Aorta (tissue), 5 donors: ENCODE measurements at regions not wholly inside any gene's neighbourhood (a gene's known extent, or its start where the extent isn't known, plus 50 kb on each side); places are given as distances from the start of the nearest gene placed in this dataset.

ENCODE experiments used
- ATAC-seq: fragments of 200-7000 bp; cut with Tn5 transposase; one replicate; pipeline ENCODE4 v1.9.1; 2022; ENCODE audit warnings: moderate library complexity; ENCODE audit not compliant: low FRiP score
- DNase-seq, 2 donors: peaks; one replicate each; pipeline ENCODE4 v3.0.0-alpha.2; 2020
- H3K27ac ChIP-seq, 2 donors: one replicate each; pipeline ENCODE4 v1.5.1; 2013; ENCODE audit warnings: low read length in 2 of 2, mild to moderate bottlenecking in 2 of 2, moderate library complexity in 2 of 2, control low read depth in 1 of 2, inconsistent platforms in 1 of 2, low read depth in 1 of 2
- H3K27me3 ChIP-seq, 2 donors: one replicate each; pipeline ENCODE4 v1.6.1; 2013; ENCODE audit warnings: control low read depth in 1 of 2, low read length in 1 of 2, mild to moderate bottlenecking in 1 of 2, moderate library complexity in 1 of 2; ENCODE audit not compliant: insufficient read depth in 2 of 2, control insufficient read depth in 1 of 2
- H3K36me3 ChIP-seq, 2 donors: one replicate each; pipeline ENCODE4 v1.6.1; 2013; ENCODE audit warnings: control low read depth in 1 of 2, low read length in 1 of 2, mild to moderate bottlenecking in 1 of 2; ENCODE audit not compliant: insufficient read depth in 2 of 2, control insufficient read depth in 1 of 2
- H3K4me1 ChIP-seq, 2 donors: one replicate each; pipeline ENCODE4 v1.6.1; 2013; ENCODE audit warnings: low read length in 2 of 2, control low read depth in 1 of 2, mild to moderate bottlenecking in 1 of 2, moderate library complexity in 1 of 2; ENCODE audit not compliant: insufficient read depth in 2 of 2, control insufficient read depth in 1 of 2
- H3K4me3 ChIP-seq, 2 donors: one replicate each; pipeline ENCODE4 v1.5.1; 2013; ENCODE audit warnings: low read length in 2 of 2, control low read depth in 1 of 2, mild to moderate bottlenecking in 1 of 2
- H3K9me3 ChIP-seq: one replicate; pipeline ENCODE4 v1.6.1; 2013; ENCODE audit warnings: mild to moderate bottlenecking, low read length; ENCODE audit not compliant: control insufficient read depth
- WGBS, 2 donors: extraction: QIAGEN DNeasy Blood & Tissue Kit; methylation state at CpG; one replicate each; pipeline ENCODE4 v1.1.7; 2013; 5-methylcytosine and 5-hydroxymethylcytosine counted together
- intact Hi-C, 2 donors: fragments of 100-400 bp; cut with DNase I; formaldehyde crosslinking; loops; one replicate each; pipeline versions ENCODE4 v1.14.2 to v1.15.0; 2022
- donor health status: healthy with polysubstance abuse.
- donor health status: Bipolar disorder and iron deficiency.
- donor health status: DM: no; HTN: no; CAD: no.
- donor health status: DM: no; HTN: no; CAD: no.
- donor health status: DM: yes; HTN: yes; CAD: no.

DNA sequence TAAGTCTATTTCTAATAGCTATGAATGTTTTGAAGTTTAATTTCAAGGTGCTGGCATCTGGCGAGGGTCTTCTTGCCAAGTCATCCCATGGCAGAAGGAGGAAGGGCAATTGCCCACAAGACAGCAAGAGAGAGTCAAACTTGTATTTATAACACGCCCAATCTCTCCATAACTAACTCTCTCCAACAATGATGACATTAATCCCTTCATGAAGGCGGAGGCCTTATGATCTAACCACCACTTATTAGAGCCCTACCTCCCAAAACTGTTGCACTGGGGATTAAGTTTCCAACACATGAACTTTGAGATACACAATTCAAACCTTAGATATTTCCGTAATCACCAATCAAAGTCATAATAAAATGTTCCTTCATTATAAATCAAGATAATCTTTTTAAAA is 406.9 kb downstream of the CNTN6 start:
- Histone ChIP-seq H3K9me3 (no peaks in the 10 kb centered on the region), H3K4me1 (no peaks in the 10 kb centered on the region), H3K4me3 (no peak overlapping the region), H3K27ac (no peak overlapping the region), H3K36me3 (no peaks in the 10 kb centered on the region), H3K27me3 (no peaks in the 10 kb centered on the region)
- intact Hi-C loops: no loop called here
- no peak for DNase-seq
- 80 to 93% methylated on average over 4 of the region's 4 CpGs for WGBS, 2 donors
- ATAC-seq: no peak

DNA sequence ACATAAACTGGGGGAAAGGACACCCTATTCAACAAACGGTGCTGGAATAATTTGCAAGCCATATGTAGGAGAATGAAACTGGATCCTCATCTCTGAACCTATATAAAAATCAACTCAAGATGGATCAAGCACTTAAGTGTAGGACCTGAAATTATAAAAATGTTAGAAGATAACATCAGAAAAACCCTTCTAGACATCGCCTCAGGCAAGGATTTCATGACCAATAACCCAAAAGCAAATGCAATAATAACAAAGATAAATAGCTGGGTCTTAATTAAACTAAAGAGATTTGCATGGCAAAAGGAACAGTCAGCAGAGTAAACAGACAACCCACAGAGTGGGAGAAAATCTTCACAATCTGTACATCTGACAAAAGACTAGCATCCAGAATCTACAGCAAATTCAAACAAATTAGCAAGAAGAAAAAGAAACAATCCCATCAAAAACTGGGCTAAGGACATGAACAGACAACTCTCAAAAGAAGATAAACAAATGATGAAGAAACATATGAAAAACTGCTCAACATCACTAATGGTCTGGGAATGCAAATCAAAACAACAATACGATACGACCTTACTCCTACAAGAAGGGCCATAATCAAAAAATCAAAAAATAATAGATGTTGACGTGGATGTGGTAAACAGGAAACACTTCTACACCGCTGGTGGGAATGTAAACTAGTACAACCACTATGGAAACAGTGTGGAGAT is 408.7 kb downstream of the CNTN6 start:
- no peaks in the 10 kb centered on the region for H3K9me3 ChIP-seq
- H3K27ac ChIP-seq: no peak overlapping the region
- H3K4me1 ChIP-seq: no peaks in the 10 kb centered on the region
- intact Hi-C loops: no loop called here
- H3K27me3 ChIP-seq: no peaks in the 10 kb centered on the region
- no peak for DNase-seq
- no peak for ATAC-seq
- H3K36me3 ChIP-seq: no peaks in the 10 kb centered on the region
- H3K4me3 ChIP-seq: no peak overlapping the region
- 65 to 69% methylated on average over 6 of the region's 6 CpGs for WGBS, 2 donors

DNA sequence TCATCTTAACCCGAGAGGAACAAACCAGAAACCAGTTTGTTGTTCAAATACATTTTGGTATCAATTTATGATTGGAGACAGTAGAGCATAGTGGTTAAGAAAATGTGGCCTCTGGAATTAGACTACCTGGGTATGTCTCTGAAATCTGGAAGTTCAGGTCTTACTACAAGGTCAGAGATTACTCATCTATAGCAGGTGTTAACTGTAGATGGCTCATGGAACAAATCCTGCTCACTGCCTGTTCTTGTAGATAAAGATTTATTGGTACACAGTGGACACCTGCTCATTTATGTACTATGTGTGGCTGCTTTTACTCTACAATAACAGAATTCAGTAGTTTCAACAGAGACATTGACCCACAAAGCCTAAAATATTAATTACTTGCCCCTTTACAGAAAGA is 413.3 kb downstream of the CNTN6 start:
- no peak overlapping the region for H3K27ac ChIP-seq
- no peaks in the 10 kb centered on the region for H3K27me3 ChIP-seq
- 86 to 87% methylated on average over 1 of the region's 1 CpG for WGBS, 2 donors
- H3K36me3 ChIP-seq: no peaks in the 10 kb centered on the region
- no peak overlapping the region for H3K4me3 ChIP-seq
- DNase-seq (no peak), ATAC-seq (no peak)
- H3K9me3 ChIP-seq: no peaks in the 10 kb centered on the region
- no peaks in the 10 kb centered on the region for H3K4me1 ChIP-seq
- intact Hi-C loops: no loop called here

DNA sequence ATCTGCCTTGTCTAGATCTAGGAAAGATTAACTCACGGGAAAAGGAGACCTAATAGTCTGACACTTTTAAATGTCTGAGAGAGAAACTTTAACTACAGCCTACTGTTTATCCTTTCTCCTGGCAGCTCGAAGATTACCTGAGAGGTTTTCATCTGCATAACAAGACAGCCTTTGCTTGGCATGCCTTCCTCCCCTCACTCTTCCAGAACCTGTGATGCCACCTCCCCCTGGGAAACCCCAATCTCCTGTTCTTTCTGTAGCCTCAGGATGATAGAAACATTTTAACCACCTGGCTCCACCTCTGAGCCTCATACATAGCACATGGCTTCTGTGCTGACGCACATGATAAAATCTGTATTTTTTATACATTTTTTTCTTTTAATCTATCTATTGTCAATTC is 420.8 kb downstream of the CNTN6 start:
- Histone ChIP-seq H3K4me3 (no peak overlapping the region), H3K36me3 (no peaks in the 10 kb centered on the region), H3K4me1 (no peaks in the 10 kb centered on the region), H3K27ac (no peak overlapping the region), H3K9me3 (no peaks in the 10 kb centered on the region), H3K27me3 (no peaks in the 10 kb centered on the region)
- intact Hi-C loops: no loop called here
- DNase-seq (no peak), ATAC-seq (no peak)
- 75 to 78% methylated on average over 3 of the region's 3 CpGs for WGBS, 2 donors

- no peaks in the 10 kb centered on the region for H3K9me3 ChIP-seq
- no peak overlapping the region for H3K27ac ChIP-seq
- no peaks in the 10 kb centered on the region for H3K36me3 ChIP-seq
- H3K4me3 ChIP-seq: no peak overlapping the region
- DNase-seq (no peak), ATAC-seq (no peak)
- no peaks in the 10 kb centered on the region for H3K27me3 ChIP-seq
- no peaks in the 10 kb centered on the region for H3K4me1 ChIP-seq
- WGBS, 2 donors: 4 to 9% methylated on average over 4 of the region's 4 CpGs
- intact Hi-C loops: no loop called here
These were observed 423.1 kb downstream of the CNTN6 start for GRCh38 chr3:1515882-1516281.

DNA sequence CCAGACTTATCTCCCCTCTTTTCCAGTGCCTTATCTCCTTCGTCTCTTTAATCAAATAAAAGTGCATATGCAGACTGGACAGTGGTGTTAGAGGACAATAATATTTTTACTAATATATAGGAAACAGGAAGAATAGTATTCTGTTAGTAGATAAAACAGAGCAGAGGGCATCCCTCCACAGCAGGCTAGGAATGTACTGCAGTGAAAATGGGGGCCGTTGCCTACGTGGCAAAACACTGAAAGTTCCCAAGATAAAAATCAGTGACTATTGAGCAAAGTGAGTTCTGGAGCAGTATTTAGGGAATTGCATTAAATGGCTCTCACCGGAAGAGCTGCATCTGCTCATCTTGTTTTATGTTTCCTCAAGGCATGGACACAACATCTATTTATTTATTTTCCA is 435.0 kb downstream of the CNTN6 start:
- Histone ChIP-seq H3K36me3 (no peaks in the 10 kb centered on the region), H3K27ac (no peak overlapping the region), H3K27me3 (no peaks in the 10 kb centered on the region), H3K4me3 (no peak overlapping the region), H3K4me1 (peaks cover 0 to 1% of the 10 kb centered on the region in 2 donors), H3K9me3 (no peaks in the 10 kb centered on the region)
- ATAC-seq: no peak
- intact Hi-C loops: no loop called here
- DNase-seq: no peak
- 82 to 86% methylated on average over 4 of the region's 4 CpGs for WGBS, 2 donors

DNA sequence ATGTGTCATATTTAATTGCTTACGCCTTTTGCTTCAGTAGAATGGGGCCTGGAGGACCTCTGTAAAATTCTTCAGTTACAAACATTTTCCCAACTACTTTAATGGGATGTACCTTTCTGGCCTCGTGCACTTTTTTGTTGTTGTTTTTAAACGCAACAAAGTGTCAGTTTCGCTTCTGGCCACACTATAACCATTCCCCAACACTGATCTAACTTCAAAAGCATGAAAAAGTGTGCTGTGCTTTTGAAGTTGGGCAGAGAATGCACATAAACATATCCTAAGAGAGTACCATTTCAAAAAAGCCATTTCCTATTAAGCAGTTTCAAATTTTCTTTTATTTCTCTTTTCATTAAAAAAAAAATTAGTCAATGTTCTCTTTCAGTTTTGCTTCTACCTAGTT is 435.8 kb downstream of the CNTN6 start:
- ATAC-seq (no peak), DNase-seq (no peak)
- H3K27ac ChIP-seq: no peak overlapping the region
- no peaks in the 10 kb centered on the region for H3K9me3 ChIP-seq
- no peak overlapping the region for H3K4me3 ChIP-seq
- WGBS, 2 donors: 67 to 77% methylated on average over 4 of the region's 4 CpGs
- H3K4me1 ChIP-seq: peaks cover 0 to 1% of the 10 kb centered on the region in 2 donors
- H3K36me3 ChIP-seq: no peaks in the 10 kb centered on the region
- intact Hi-C loops: no loop called here
- H3K27me3 ChIP-seq: no peaks in the 10 kb centered on the region

DNA sequence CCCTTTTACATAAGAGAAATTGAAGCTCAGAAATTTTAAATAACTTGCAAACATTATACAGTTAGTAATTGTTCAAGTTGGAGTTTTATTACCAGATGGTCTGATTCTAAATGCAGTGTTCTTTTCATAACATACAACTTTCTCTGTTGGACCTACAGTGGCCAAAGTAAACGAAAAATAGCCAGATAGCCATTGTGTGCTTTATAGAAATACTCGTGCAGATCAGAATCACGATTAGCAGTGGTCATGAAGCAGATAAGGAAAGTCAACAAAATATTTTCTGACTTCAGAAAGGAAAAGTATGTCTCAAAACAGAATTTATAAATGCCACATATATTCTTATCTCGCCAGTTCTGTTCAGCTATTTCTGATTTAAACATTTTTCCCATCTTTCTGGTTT is 436.9 kb downstream of the CNTN6 start:
- Histone ChIP-seq H3K36me3 (no peaks in the 10 kb centered on the region), H3K27me3 (no peaks in the 10 kb centered on the region), H3K4me3 (no peak overlapping the region), H3K27ac (no peak overlapping the region), H3K4me1 (peaks cover 0 to 1% of the 10 kb centered on the region in 2 donors), H3K9me3 (no peaks in the 10 kb centered on the region)
- WGBS, 2 donors: 7 to 10% methylated on average over 4 of the region's 4 CpGs
- ATAC-seq: no peak
- intact Hi-C loops: no loop called here
- no peak for DNase-seq

GRCh38 chr3:1531981-1532380 is 439.2 kb downstream of the CNTN6 start:
- ATAC-seq (no peak), DNase-seq (no peak)
- intact Hi-C loops: no loop called here
- Histone ChIP-seq H3K9me3 (no peaks in the 10 kb centered on the region), H3K4me1 (peaks cover 0 to 1% of the 10 kb centered on the region in 2 donors), H3K27me3 (no peaks in the 10 kb centered on the region), H3K4me3 (no peak overlapping the region), H3K36me3 (no peaks in the 10 kb centered on the region), H3K27ac (no peak overlapping the region)
